Stimulated activated naive CD4-positive, alpha-beta T cell (primary cell): ENCODE measurements at regions not wholly inside any gene's neighbourhood (a gene's known extent, or its start where the extent isn't known, plus 50 kb on each side); places are given as distances from the start of the nearest gene placed in this dataset.
A peak's percentile ranks its signal among the peaks of the same experiment; 100 is the strongest.

Experiments used
- DNase-seq, 6 experiments: peaks; one replicate each; lab custom pipeline; 2025; lab: John Stamatoyannopoulos, UW

- DNase-seq = no peak
Observed at GRCh38 chr3:72112435-72112834, 327.5 kb upstream of the PROK2 start.

GRCh38 chr3:72111265-72112205, 326.6 kb upstream of the PROK2 start:
- DNase-seq = no peak

GRCh38 chr3:72109327-72110259, 324.6 kb upstream of the PROK2 start:
- DNase-seq = no peak

GRCh38 chr3:72105306-72105705, 320.4 kb upstream of the PROK2 start:
- no peak for DNase-seq

GRCh38 chr3:72102112-72102616, 317.2 kb upstream of the PROK2 start:
- DNase-seq = no peak

GRCh38 chr3:72101494-72101893, 316.5 kb upstream of the PROK2 start:
- no peak for DNase-seq

- peak; percentile 81 to 91 (median 86) for DNase-seq
Observed at GRCh38 chr3:72100601-72101187, 315.7 kb upstream of the PROK2 start.

- DNase-seq = no peak
Observed at GRCh38 chr3:72100080-72100511, 315.1 kb upstream of the PROK2 start.

- DNase-seq = no peak
Observed at GRCh38 chr3:72099326-72100079, 314.6 kb upstream of the PROK2 start.

GRCh38 chr3:72097053-72097452, 312.1 kb upstream of the PROK2 start:
- DNase-seq = no peak

GRCh38 chr3:72095521-72095920, 310.6 kb upstream of the PROK2 start:
- no peak for DNase-seq

- DNase-seq = no peak
Observed at GRCh38 chr3:72093992-72094334, 309.0 kb upstream of the PROK2 start.

GRCh38 chr3:72093270-72093991, 308.5 kb upstream of the PROK2 start:
- no peak for DNase-seq

GRCh38 chr3:72092778-72093177, 307.8 kb upstream of the PROK2 start:
- no peak for DNase-seq

GRCh38 chr3:72088486-72089025, 303.6 kb upstream of the PROK2 start:
- DNase-seq = no peak

- no peak for DNase-seq
Observed at GRCh38 chr3:72087420-72087819, 302.5 kb upstream of the PROK2 start.

GRCh38 chr3:72086743-72087087, 301.8 kb upstream of the PROK2 start:
- no peak for DNase-seq

GRCh38 chr3:72086042-72086742, 301.2 kb upstream of the PROK2 start:
- no peak for DNase-seq

- DNase-seq = no peak
Observed at GRCh38 chr3:72085036-72085435, 300.1 kb upstream of the PROK2 start.
